HG03354 (cell line): ENCODE measurements at regions not wholly inside any gene's neighbourhood (a gene's known extent, or its start where the extent isn't known, plus 50 kb on each side); places are given as distances from the start of the nearest gene placed in this dataset.
A peak's percentile ranks its signal among the peaks of the same experiment; 100 is the strongest.

ENCODE experiments used
- ATAC-seq: cut with Tn5 transposase; IDR thresholded peaks from one replicate; pipeline ENCODE4 v1.9.1; 2021; ENCODE audit warnings: mild to moderate bottlenecking; ENCODE audit not compliant: unreplicated experiment, poor library complexity, severe bottlenecking

- ATAC-seq: no peak
These were observed 284.0 kb downstream of the SQOR start for GRCh38 chr15:45918839-45919238.

GRCh38 chr15:45919806-45920205 lies 285.0 kb downstream of the SQOR start:
- ATAC-seq: no peak

- no peak for ATAC-seq
These were observed 286.5 kb downstream of the SQOR start for GRCh38 chr15:45921376-45921775.

GRCh38 chr15:45921978-45922377 lies 287.1 kb downstream of the SQOR start:
- ATAC-seq: no peak

GRCh38 chr15:45941367-45941766 lies 306.5 kb downstream of the SQOR start:
- ATAC-seq: no peak

- peak; percentile 78 for ATAC-seq
These were observed 308.4 kb downstream of the SQOR start for GRCh38 chr15:45943240-45943639.

GRCh38 chr15:45946111-45946510 lies 311.3 kb downstream of the SQOR start:
- no peak for ATAC-seq

GRCh38 chr15:45948181-45948621 lies 313.4 kb downstream of the SQOR start:
- no peak for ATAC-seq

GRCh38 chr15:45958924-45959323 lies 324.1 kb downstream of the SQOR start:
- no peak for ATAC-seq

GRCh38 chr15:45962733-45963132 lies 327.9 kb downstream of the SQOR start:
- no peak for ATAC-seq

- ATAC-seq: no peak
These were observed 335.7 kb downstream of the SQOR start for GRCh38 chr15:45970542-45970941.

GRCh38 chr15:45980366-45980765 lies 345.5 kb downstream of the SQOR start:
- ATAC-seq: no peak

GRCh38 chr15:45981625-45982024 lies 346.8 kb downstream of the SQOR start:
- ATAC-seq: no peak

- ATAC-seq: no peak
These were observed 357.0 kb downstream of the SQOR start for GRCh38 chr15:45991863-45992262.

GRCh38 chr15:45993072-45993471 lies 358.2 kb downstream of the SQOR start:
- ATAC-seq: no peak

GRCh38 chr15:45993508-45993907 lies 358.7 kb downstream of the SQOR start:
- no peak for ATAC-seq

GRCh38 chr15:45995800-45996199 lies 361.0 kb downstream of the SQOR start:
- ATAC-seq: no peak

- ATAC-seq: no peak
These were observed 379.7 kb downstream of the SQOR start for GRCh38 chr15:46014532-46014931.

- ATAC-seq: no peak
These were observed 399.9 kb downstream of the SQOR start for GRCh38 chr15:46034755-46035154.

GRCh38 chr15:46039703-46040102 lies 404.9 kb downstream of the SQOR start:
- ATAC-seq: no peak

GRCh38 chr15:46041905-46042304 lies 407.1 kb downstream of the SQOR start:
- no peak for ATAC-seq

GRCh38 chr15:46059921-46060594 lies 425.2 kb downstream of the SQOR start:
- ATAC-seq: no peak
